Brain microvascular endothelial cell (primary cell): ENCODE measurements at regions not wholly inside any gene's neighbourhood (a gene's known extent, or its start where the extent isn't known, plus 50 kb on each side); places are given as distances from the start of the nearest gene placed in this dataset.

Experiments
- DNase-seq: peaks from one replicate; pipeline ENCODE4 v3.0.0-alpha.2; 2020
- H3K27ac ChIP-seq: fragments of 250-450 bp; sonication (Bioruptor Pico); 2 replicates; pipeline ENCODE4 v1.5.1; 2020; ENCODE audit warnings: mild to moderate bottlenecking, moderate library complexity
- H3K27me3 ChIP-seq: fragments of 250-450 bp; sonication (Bioruptor Pico); replicated peaks from 2 replicates; pipeline ENCODE4 v1.5.1; 2020; ENCODE audit warnings: mild to moderate bottlenecking
- H3K36me3 ChIP-seq: fragments of 250-450 bp; sonication (Bioruptor Pico); replicated peaks from 2 replicates; pipeline ENCODE4 v1.5.1; 2020; ENCODE audit warnings: mild to moderate bottlenecking
- H3K4me3 ChIP-seq: 2 replicates; pipeline ENCODE4 v1.5.1; 2011; ENCODE audit warnings: low read depth, mild to moderate bottlenecking, control low read depth, low read length, moderate library complexity
- in situ Hi-C: cut with HindIII; loops from 2 replicates; pipeline ENCODE4 v1.10.0; 2017; ENCODE audit warnings: low sequenced_read_pairs, low pct_ligation_motif_present
- TF ChIP-seq, protein P1 (sequence below): IDR thresholded peaks from 2 replicates; pipeline ENCODE4 v1.5.1; 2011; ENCODE audit warnings: low read depth, mild to moderate bottlenecking, moderate library complexity, low read length, control low read depth, inconsistent platforms; ENCODE audit errors: missing control alignments

DNA sequence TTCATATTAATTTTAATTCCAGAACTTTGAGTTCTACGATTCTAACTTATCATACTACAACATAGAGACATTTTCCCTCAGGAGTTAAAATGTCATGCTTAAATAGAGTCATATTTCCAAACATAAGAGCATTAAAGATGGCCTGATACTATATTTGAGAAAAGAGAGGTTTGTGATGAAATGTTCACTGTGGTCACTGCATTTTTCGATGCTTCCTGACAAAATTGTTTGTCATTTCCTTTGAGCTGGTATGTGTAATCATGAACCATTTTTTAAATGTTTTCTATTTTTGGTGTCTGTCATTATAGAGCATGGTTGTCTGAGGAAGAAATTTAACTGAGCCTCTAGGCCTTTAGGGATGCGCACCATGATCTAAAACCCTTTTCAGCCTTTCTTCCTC is 721.4 kb upstream of the NR2F2 start:
- in situ Hi-C loops = no loop called here

DNA sequence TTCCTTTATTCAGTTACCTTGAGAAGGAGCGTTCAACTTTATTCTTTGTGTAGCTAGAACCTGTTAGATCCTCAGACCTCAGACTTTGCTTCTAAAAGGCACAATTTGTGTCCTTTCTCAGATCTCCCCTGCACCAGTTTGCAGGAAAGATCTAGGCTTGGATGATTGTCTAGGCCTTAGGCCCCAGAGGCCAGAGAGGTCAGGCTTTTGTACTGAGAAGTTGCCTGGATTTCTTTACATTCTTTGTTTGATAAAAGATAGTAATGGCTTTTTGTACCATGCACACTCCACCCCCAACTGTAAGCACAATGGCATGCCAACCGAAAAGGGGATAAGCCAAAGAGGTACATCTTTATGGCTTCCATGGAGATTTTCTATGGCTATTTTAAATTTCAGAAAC is 719.6 kb upstream of the NR2F2 start:
- no peak overlapping the region for H3K27ac ChIP-seq
- in situ Hi-C loops = no loop called here
- no peaks in the 10 kb centered on the region for H3K27me3 ChIP-seq
- H3K36me3 ChIP-seq = no peaks in the 10 kb centered on the region
- no peak overlapping the region for H3K4me3 ChIP-seq
- TF ChIP-seq, protein P1, sequence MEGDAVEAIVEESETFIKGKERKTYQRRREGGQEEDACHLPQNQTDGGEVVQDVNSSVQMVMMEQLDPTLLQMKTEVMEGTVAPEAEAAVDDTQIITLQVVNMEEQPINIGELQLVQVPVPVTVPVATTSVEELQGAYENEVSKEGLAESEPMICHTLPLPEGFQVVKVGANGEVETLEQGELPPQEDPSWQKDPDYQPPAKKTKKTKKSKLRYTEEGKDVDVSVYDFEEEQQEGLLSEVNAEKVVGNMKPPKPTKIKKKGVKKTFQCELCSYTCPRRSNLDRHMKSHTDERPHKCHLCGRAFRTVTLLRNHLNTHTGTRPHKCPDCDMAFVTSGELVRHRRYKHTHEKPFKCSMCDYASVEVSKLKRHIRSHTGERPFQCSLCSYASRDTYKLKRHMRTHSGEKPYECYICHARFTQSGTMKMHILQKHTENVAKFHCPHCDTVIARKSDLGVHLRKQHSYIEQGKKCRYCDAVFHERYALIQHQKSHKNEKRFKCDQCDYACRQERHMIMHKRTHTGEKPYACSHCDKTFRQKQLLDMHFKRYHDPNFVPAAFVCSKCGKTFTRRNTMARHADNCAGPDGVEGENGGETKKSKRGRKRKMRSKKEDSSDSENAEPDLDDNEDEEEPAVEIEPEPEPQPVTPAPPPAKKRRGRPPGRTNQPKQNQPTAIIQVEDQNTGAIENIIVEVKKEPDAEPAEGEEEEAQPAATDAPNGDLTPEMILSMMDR = no peak
- DNase-seq = no peak

More for the DNA sequence above, 721.4 kb upstream of the NR2F2 start:
- no peak for DNase-seq
- H3K4me3 ChIP-seq = no peak overlapping the region
- no peaks in the 10 kb centered on the region for H3K36me3 ChIP-seq
- TF ChIP-seq, protein P1 = no peak
- no peaks in the 10 kb centered on the region for H3K27me3 ChIP-seq
- no peak overlapping the region for H3K27ac ChIP-seq

DNA sequence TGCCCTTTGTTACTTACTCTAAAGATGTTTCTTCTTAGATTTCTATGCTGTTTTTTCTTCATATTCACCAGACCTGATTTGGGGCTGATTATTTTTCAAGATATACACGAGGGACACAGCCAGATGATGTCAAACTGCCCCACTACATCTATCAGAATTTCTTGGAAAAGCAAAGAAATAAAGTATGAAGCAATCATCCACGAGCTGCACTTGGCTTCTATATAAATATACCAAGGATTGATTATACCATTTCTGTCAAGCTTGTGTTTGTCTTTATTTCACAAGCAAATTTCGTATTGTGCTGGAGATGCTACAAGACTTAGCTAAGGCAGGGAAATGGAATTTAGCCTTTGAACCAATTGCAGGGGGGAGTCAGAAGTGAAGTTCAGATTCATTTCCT is 715.1 kb upstream of the NR2F2 start:
- TF ChIP-seq, protein P1 = no peak

DNA sequence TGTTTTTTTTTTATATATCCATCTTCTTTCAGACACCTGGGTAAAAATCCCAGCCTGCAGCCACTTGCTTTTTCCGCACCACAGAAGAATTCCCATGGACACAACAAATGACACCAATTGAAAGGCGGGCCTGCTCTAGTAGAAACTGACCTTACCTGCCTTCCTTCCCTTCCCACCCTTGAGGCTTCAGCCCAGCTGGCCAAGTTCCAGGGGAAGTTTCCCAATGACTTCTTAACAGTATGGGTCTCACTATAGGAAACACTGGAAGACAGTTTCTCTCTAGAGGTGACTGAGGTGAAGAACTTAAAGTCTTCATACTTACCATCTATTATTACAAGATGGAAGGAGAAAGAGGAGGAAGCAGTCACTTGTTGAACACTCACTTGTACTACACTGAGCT is 714.2 kb upstream of the NR2F2 start:
- DNase-seq = no peak
- H3K27me3 ChIP-seq = no peaks in the 10 kb centered on the region
- no peak overlapping the region for H3K27ac ChIP-seq
- in situ Hi-C loops = no loop called here
- no peaks in the 10 kb centered on the region for H3K36me3 ChIP-seq
- TF ChIP-seq, protein P1 = no peak
- no peak overlapping the region for H3K4me3 ChIP-seq

More for the DNA sequence above, 715.1 kb upstream of the NR2F2 start:
- in situ Hi-C loops = no loop called here
- Histone ChIP-seq H3K27me3 (no peaks in the 10 kb centered on the region), H3K27ac (no peak overlapping the region), H3K4me3 (no peak overlapping the region), H3K36me3 (no peaks in the 10 kb centered on the region)
- no peak for DNase-seq

DNA sequence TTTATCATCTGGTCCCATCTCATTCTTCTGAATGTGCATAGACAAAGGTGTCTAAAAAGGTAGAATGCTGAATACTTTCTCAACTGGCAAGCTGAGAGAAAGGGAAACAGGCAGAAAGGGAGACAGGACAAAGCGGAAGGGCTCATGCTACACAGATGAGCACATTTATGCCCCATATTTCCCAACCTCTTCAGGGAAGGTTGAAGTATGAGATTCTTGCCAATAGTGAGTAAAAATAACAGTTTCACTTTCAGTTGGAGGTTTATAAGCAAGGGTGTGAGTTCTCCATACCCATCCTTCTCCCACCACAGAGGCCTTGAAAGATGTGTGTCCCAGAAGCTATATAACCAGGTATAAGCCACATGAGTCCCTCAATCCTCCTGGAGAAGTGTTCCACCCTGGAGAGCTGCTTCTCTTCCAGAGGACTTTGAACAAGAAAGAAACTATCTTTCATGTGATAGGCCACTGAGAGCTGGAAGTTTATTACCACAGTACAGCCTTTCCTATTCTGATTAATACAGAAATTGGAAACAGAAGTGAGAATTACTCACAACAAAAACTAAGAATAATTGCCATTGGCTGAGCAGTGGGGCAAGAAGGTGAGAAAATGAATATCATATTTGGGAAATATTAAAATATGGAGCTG is 709.4 kb upstream of the NR2F2 start:
- TF ChIP-seq, protein P1 = no peak
- in situ Hi-C loops = no loop called here
- Histone ChIP-seq H3K36me3 (no peaks in the 10 kb centered on the region), H3K27me3 (no peaks in the 10 kb centered on the region), H3K4me3 (no peak overlapping the region), H3K27ac (no peak overlapping the region)
- no peak for DNase-seq

DNA sequence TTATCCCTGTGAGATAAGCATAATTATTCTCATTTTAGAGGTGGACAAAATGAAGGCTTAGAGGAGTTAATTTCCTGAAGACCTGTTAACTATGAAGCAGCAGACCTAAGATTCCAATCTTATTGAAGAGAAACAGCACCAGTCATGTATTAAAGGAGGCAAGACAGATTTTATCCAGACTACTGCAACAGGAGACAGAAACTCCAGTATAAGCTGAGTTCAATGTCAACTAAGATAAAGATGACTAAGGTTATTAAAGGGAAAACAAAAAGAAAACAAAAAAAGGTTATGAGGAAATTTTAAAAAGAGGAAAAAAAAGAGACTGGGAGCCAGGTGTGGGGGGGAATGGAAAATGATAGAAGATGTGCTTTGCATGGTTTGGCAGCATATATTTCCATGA is 707.7 kb upstream of the NR2F2 start:
- no peak for DNase-seq
- TF ChIP-seq, protein P1 = no peak
- no peak overlapping the region for H3K4me3 ChIP-seq
- no peaks in the 10 kb centered on the region for H3K36me3 ChIP-seq
- in situ Hi-C loops = no loop called here
- no peaks in the 10 kb centered on the region for H3K27me3 ChIP-seq
- H3K27ac ChIP-seq = no peak overlapping the region
